Glutamatergic neuron (in vitro differentiated cells): ENCODE measurements at regions not wholly inside any gene's neighbourhood (a gene's known extent, or its start where the extent isn't known, plus 50 kb on each side); places are given as distances from the start of the nearest gene placed in this dataset.

ENCODE experiments used
- DNase-seq: peaks from one replicate; pipeline ENCODE4 v3.0.0; 2022
- H3K27ac Mint-ChIP-seq: one replicate; pipeline ENCODE4 v1.8.0; 2020; ENCODE audit warnings: mild to moderate bottlenecking, mixed read lengths, inconsistent platforms; ENCODE audit not compliant: unreplicated experiment
- H3K27me3 Mint-ChIP-seq: one replicate; pipeline ENCODE4 v1.8.0; 2020; ENCODE audit warnings: mild to moderate bottlenecking, moderate library complexity, mixed read lengths, inconsistent platforms; ENCODE audit not compliant: unreplicated experiment
- H3K36me3 Mint-ChIP-seq: one replicate; pipeline ENCODE4 v1.8.0; 2020; ENCODE audit warnings: mild to moderate bottlenecking, mixed read lengths, inconsistent platforms; ENCODE audit not compliant: unreplicated experiment
- H3K4me1 Mint-ChIP-seq: one replicate; pipeline ENCODE4 v1.8.0; 2020; ENCODE audit warnings: mild to moderate bottlenecking, low read depth, mixed read lengths, inconsistent platforms; ENCODE audit not compliant: unreplicated experiment
- H3K4me3 Mint-ChIP-seq: one replicate; pipeline ENCODE4 v1.8.0; 2020; ENCODE audit warnings: mild to moderate bottlenecking, mixed read lengths, inconsistent platforms; ENCODE audit not compliant: unreplicated experiment
- H3K9me3 Mint-ChIP-seq: one replicate; pipeline ENCODE4 v1.8.0; 2020; ENCODE audit warnings: mild to moderate bottlenecking, moderate library complexity, mixed read lengths, inconsistent platforms; ENCODE audit not compliant: unreplicated experiment
- CTCF ChIP-seq: fragments of 200-600 bp; sonication (generic); IDR thresholded peaks from one replicate; pipeline ENCODE4 v1.5.0; 2021; ENCODE audit not compliant: partially characterized antibody, unreplicated experiment

- Mint-ChIP-seq H3K9me3 (no peaks in the 10 kb centered on the region), H3K4me1 (no peaks in the 10 kb centered on the region), H3K4me3 (no peak overlapping the region), H3K27ac (no peak overlapping the region), H3K27me3 (peaks cover 3% of the 10 kb centered on the region), H3K36me3 (no peaks in the 10 kb centered on the region)
- no peak for DNase-seq
- no peak for TF ChIP-seq CTCF
These were observed 152.0 kb upstream of the PEX5L start for GRCh38 chr3:180188512-180189309.

GRCh38 chr3:180189310-180189648 lies 152.5 kb upstream of the PEX5L start:
- Mint-ChIP-seq H3K4me3 (no peak overlapping the region), H3K27ac (no peak overlapping the region), H3K4me1 (no peaks in the 10 kb centered on the region), H3K36me3 (no peaks in the 10 kb centered on the region), H3K27me3 (peaks cover 3% of the 10 kb centered on the region), H3K9me3 (no peaks in the 10 kb centered on the region)
- TF ChIP-seq CTCF: no peak
- DNase-seq: no peak

- Mint-ChIP-seq H3K36me3 (no peaks in the 10 kb centered on the region), H3K4me3 (no peak overlapping the region), H3K27me3 (no peaks in the 10 kb centered on the region), H3K4me1 (peaks cover 13% of the 10 kb centered on the region), H3K9me3 (no peaks in the 10 kb centered on the region), H3K27ac (no peak overlapping the region)
- TF ChIP-seq CTCF: no peak
- no peak for DNase-seq
These were observed 159.9 kb upstream of the PEX5L start for GRCh38 chr3:180196658-180197057.

GRCh38 chr3:180199417-180199995 lies 162.8 kb upstream of the PEX5L start:
- Mint-ChIP-seq H3K27me3 (no peaks in the 10 kb centered on the region), H3K4me3 (no peak overlapping the region), H3K36me3 (no peaks in the 10 kb centered on the region), H3K9me3 (no peaks in the 10 kb centered on the region), H3K4me1 (peaks cover 15% of the 10 kb centered on the region), H3K27ac (peak overlapping the region; percentile 62)
- no peak for DNase-seq
- TF ChIP-seq CTCF: no peak

GRCh38 chr3:180215866-180216265 lies 179.1 kb upstream of the PEX5L start:
- DNase-seq: no peak
- Mint-ChIP-seq H3K27me3 (no peaks in the 10 kb centered on the region), H3K36me3 (peaks cover 10% of the 10 kb centered on the region), H3K9me3 (peaks cover 1% of the 10 kb centered on the region), H3K27ac (no peak overlapping the region), H3K4me3 (no peak overlapping the region), H3K4me1 (no peaks in the 10 kb centered on the region)
- no peak for TF ChIP-seq CTCF
